OCI-M1 (cell line): ENCODE measurements at regions not wholly inside any gene's neighbourhood (a gene's known extent, or its start where the extent isn't known, plus 50 kb on each side); places are given as distances from the start of the nearest gene placed in this dataset.
"Not testable (repeated sequence)": the region's sequence is repeated elsewhere in the genome, so short reads cannot be mapped to it uniquely, and the experiment has no call there.

Experiments used
- DNase-seq: peaks from one replicate; lab custom pipeline; 2025; lab: John Stamatoyannopoulos, UW

GRCh38 chr15:25248583-25249235 lies 190.1 kb downstream of the UBE3A start:
- DNase-seq = no peak

DNA sequence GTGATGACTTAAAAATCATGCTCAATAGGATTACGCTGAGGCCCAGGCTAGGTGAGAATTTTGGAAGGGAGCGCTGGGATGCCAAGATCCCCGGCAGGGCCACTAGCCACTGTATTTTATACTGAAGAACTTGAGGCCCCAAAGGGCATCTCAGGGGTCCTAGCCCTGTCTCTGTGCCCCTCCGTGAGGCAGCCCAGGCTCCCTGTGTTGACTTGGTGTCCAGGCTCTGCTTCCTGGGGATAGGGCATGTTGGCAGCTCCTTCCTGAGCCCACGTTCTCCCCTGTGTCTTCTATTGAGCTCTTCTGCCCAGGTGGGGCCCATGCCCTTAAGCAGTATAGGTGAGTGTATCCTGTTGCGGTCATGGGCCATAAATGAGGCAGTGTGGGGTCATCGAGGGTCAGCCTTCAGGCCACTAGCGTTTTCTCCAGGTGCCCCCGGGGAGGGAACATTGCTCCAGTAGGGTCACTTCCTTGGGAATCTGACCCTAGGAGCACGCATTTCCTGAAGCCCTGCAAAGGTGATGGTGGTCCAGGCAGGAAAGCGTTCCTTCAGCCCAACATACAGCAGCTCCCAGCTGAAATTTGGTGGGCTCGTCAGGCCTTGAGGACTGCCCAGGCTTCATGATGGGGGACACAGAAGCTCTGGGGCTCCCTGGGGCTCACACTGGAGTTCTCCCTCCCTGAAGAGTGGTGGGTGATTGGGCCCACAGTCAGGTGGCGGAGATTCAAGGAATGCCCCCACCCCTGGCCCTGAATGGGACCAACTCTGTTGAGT lies 189.4 kb downstream of the UBE3A start:
- DNase-seq = no peak

DNA sequence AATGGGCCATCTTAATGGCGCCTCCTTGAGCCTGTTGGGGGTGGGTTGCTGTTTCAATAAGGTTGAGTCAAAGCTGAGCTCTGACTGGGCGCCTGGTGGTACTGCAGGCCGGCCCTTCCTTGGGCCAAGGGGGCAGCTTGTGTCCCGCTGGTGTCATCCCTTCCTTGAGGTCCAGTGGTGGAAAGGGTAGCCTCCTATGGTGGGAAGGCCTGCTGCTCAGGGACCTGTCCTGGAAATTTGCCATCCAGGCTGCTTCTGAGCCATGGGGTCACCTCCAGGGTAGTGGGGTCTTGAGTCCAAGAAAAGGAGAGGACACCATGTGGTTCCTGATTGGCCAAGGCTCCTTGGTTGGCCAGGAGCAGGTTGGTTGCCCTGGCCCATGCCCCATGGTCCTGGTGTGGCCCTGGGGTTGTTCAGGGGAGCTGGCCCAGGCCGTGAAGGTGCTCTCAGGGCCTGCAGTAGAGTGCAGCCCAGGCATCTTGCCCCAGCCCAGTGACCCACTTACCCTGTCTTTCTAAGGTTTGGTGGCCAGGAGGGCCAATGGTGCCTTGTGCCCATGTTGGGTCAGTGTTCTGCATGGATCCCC lies 188.7 kb downstream of the UBE3A start:
- DNase-seq = no peak

DNA sequence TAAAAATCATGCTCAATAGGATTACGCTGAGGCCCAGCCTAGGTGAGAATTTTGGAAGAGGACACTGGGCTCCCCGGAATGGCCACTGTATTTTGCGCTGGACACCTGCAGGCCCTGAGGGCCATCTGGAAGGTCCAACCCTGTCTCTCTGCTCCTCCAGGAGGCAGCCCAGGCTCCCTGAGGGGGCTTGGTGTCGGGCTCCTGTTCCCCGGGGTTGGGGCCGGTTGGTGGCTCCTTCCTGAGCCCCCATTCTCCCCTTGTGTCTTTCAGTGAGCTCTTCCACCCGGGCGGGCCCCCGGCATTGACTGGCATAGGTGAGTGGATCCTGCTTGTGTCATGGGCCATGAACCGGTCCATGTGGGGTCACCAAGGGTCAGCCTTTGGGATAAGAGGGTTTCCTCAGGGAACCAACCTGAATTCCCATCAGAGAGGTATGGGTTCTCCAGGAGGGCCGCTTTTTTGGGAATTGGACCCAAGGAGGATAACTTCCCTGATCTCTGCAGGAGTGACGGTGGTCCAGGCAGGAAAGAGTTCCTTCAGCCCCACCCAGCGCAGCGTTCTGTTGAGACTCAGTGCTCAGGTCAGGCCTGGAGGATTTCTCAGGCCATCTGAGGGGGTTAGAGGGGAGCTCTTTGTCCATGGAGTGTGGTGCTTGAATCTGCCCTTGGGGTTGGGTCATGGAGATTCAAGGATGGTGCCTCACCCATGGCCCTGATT lies 187.8 kb downstream of the UBE3A start:
- no peak for DNase-seq

DNA sequence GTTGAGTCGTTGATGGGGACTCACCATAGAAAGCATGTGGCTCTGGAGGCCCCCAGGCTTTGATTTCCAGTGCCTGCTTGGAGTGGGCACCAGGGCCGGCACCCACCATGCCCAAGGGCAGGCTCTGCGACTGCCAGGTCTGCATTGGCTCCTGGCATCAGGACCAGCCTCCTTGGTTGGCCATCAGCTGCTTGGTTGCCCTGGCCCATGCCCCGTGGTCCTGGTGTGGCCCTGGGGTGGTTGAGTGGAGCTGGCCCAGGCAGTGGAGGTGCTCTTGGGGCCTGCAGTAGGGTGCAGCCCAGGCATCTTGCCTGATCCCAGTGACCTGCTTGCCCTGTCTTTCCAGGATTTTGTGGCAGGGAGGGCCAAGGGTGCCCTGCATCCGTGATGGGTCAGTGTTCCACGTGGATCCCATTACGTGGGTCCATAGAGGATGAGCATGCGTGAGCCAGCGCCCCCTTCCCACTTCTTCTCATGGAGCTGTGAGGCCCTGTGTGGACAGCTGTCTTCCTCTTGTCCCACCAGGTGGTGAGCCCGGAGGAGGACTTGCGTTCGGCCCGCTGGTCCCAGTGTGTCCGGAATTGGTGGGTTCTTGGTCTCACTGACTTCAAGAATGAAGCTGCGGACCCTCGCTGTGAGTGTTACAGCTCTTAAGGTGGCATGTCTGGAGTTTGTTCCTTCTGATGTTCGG lies 187.0 kb downstream of the UBE3A start:
- no peak for DNase-seq

- DNase-seq = not testable (repeated sequence)
Observed at GRCh38 chr15:25253048-25253973, 185.5 kb downstream of the UBE3A start.

GRCh38 chr15:25268166-25268565 lies 170.7 kb downstream of the UBE3A start:
- peak; percentile 26 for DNase-seq
